Muscle of leg (tissue), 3 donors: ENCODE measurements at regions not wholly inside any gene's neighbourhood (a gene's known extent, or its start where the extent isn't known, plus 50 kb on each side); places are given as distances from the start of the nearest gene placed in this dataset.

Source experiments
- DNase-seq: peaks from one replicate; pipeline ENCODE4 v3.0.0; 2013
- H3K27ac ChIP-seq: one replicate; pipeline ENCODE4 v1.5.1; 2013; ENCODE audit warnings: mild to moderate bottlenecking, low read length, control low read depth
- H3K27me3 ChIP-seq: one replicate; pipeline ENCODE4 v1.6.1; 2013; ENCODE audit warnings: low read length; ENCODE audit not compliant: control insufficient read depth, insufficient read depth
- H3K36me3 ChIP-seq: one replicate; pipeline ENCODE4 v1.6.1; 2013; ENCODE audit warnings: low read length; ENCODE audit not compliant: control insufficient read depth, insufficient read depth
- H3K4me1 ChIP-seq: one replicate; pipeline ENCODE4 v1.6.1; 2013; ENCODE audit warnings: low read length; ENCODE audit not compliant: control insufficient read depth, insufficient read depth
- H3K4me3 ChIP-seq: one replicate; pipeline ENCODE4 v1.5.1; 2013; ENCODE audit warnings: low read length, control low read depth
- H3K9me3 ChIP-seq: replicated peaks from 2 replicates; pipeline ENCODE4 v1.6.1; 2013; ENCODE audit warnings: low read depth, low read length; ENCODE audit not compliant: control insufficient read depth
- WGBS: methylation state at CpG from one replicate; pipeline ENCODE4 v1.1.5; 2013; ENCODE audit warnings: missing lambda C conversion rate; ENCODE audit not compliant: insufficient coverage; 5-methylcytosine and 5-hydroxymethylcytosine counted together

DNA sequence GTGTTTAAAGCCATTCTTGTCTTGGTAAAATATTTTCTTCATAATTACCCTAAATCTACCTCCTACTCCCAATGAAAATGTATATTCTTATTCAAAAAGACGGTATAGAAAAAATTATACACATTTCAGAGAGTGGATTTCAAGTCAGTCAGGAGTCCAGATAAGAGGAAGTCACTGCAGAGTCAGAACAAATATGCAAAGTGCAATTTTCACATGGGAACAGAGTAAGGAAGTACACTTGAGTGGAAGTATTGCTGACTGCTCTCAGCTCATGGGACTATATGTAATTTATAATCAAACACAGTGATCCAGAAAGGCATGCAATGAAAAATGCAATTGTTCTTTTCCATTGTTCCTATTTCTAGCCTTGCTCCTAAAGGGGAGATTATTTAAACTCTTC lies 1128.0 kb downstream of the AACS start:
- Histone ChIP-seq H3K4me3 (no peak overlapping the region), H3K27ac (no peak overlapping the region), H3K36me3 (no peaks in the 10 kb centered on the region), H3K4me1 (peaks cover 8% of the 10 kb centered on the region), H3K9me3 (no peaks in the 10 kb centered on the region), H3K27me3 (peaks cover 15% of the 10 kb centered on the region)
- no CpG with 5 or more reads among the region's 1 CpG for WGBS
- no peak for DNase-seq

DNA sequence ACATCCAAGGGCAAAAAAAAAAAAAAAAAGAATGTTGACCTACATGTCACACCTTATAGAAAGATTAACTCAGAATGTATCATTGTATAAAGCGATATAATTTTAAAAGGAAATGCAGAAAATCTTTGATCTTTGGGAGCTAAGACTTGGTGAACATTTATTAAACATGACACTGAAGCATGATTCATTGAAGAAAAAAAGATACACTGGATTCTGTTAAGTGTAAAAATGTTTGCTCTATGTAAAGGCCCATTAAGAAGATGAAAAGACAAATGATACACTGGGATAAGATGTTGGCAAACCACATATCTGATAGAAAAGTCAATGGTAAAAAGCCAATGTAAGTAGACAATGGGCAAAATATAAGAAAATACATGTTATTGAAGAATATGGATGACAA lies 1131.0 kb downstream of the AACS start:
- Histone ChIP-seq H3K27ac (no peak overlapping the region), H3K4me1 (peaks cover 6% of the 10 kb centered on the region), H3K9me3 (no peaks in the 10 kb centered on the region), H3K36me3 (no peaks in the 10 kb centered on the region), H3K27me3 (peaks cover 7% of the 10 kb centered on the region), H3K4me3 (no peak overlapping the region)
- WGBS: no CpG with 5 or more reads among the region's 1 CpG
- DNase-seq: no peak

GRCh38 chr12:126198516-126198915 lies 1133.3 kb downstream of the AACS start:
- no peak overlapping the region for H3K27ac ChIP-seq
- H3K9me3 ChIP-seq: no peaks in the 10 kb centered on the region
- DNase-seq: no peak
- no peaks in the 10 kb centered on the region for H3K36me3 ChIP-seq
- no CpG with 5 or more reads among the region's 1 CpG for WGBS
- H3K4me3 ChIP-seq: no peak overlapping the region
- no peaks in the 10 kb centered on the region for H3K27me3 ChIP-seq
- H3K4me1 ChIP-seq: peaks cover 2% of the 10 kb centered on the region

DNA sequence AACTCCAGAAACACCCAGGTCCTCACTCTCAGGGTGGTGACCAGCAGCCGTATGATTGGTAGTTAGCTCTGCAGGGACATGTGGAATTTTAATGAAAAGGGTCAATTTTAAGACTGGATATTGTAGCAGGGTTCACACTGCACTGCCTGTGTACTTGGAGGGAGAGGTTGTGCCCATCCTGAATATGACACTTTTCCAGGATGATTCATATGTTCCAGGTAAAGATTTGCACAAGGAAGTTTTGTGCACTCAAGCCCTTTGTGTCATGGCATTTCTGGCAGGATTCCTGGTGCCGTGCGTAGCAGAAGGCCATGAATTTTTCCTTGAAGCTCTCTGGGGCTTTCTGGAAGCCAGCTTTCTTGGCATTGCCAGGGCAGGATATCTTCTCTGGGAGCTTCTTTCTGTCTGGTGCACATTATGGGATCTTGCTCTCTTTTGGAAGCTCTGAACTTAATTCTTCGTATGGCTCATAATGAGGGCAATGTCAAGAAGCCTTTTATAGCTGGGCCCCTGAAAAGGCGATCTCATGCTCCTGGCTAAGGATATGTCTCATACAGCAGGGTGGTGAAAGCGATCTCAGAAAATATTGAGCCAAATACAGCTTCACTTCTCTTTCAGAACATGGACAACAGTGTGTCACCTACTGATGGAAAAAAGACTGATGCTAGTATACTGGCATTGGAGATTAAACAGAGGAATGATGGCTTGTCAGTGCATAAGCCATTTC lies 1133.9 kb downstream of the AACS start:
- H3K36me3 ChIP-seq: no peaks in the 10 kb centered on the region
- H3K9me3 ChIP-seq: no peaks in the 10 kb centered on the region
- no peak overlapping the region for H3K27ac ChIP-seq
- H3K27me3 ChIP-seq: no peaks in the 10 kb centered on the region
- H3K4me3 ChIP-seq: no peak overlapping the region
- DNase-seq: no peak
- H3K4me1 ChIP-seq: peaks cover 2% of the 10 kb centered on the region
- 61% methylated on average over 4 of the region's 6 CpGs for WGBS

GRCh38 chr12:126201981-126202537 lies 1136.8 kb downstream of the AACS start:
- Histone ChIP-seq H3K27me3 (no peaks in the 10 kb centered on the region), H3K9me3 (no peaks in the 10 kb centered on the region), H3K4me3 (no peak overlapping the region), H3K27ac (no peak overlapping the region), H3K4me1 (peaks cover 2% of the 10 kb centered on the region), H3K36me3 (no peaks in the 10 kb centered on the region)
- no CpG with 5 or more reads among the region's 3 CpGs for WGBS
- no peak for DNase-seq

DNA sequence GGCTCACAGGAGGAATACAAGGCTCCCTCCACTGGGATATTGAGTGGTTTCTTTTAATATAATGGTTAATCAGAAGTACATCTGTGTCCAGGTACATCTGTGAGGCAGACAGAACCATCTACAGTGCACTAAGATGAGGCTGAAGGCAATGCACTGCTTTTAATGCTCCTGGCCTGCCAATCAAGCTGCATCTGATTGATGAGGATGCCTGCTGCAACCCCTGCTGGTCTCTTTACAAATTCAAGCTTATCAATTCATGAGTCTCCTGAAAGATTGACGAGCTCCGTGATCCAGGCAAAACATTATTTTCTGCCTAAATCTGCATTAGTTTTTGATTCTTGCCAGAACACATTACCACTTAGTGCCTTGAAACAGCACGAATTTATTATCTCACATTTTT lies 1139.1 kb downstream of the AACS start:
- no peak for DNase-seq
- 50% methylated on average over 1 of the region's 3 CpGs for WGBS
- no peak overlapping the region for H3K27ac ChIP-seq
- H3K36me3 ChIP-seq: no peaks in the 10 kb centered on the region
- H3K9me3 ChIP-seq: no peaks in the 10 kb centered on the region
- H3K4me3 ChIP-seq: no peak overlapping the region
- peaks cover under 1% of the 10 kb centered on the region for H3K4me1 ChIP-seq
- H3K27me3 ChIP-seq: no peaks in the 10 kb centered on the region

DNA sequence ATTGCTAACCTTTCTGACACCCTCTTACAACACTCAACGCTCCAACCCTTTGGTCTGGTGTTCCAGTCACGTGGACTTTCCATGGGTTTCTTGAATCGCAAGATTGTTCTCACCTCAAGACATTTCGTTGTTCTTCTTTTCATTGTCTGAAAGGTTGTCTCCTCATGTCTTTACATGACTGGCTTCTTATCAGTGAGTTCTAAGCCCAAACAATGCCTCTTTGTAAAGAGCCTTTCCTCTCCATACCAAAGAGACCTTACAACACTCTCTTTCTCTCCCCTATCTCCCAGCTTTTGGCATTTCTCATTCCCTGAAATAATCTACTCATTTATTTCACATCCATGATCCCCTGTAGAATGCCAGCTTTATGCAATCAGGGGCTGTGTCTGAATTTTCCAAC lies 1144.8 kb downstream of the AACS start:
- no peaks in the 10 kb centered on the region for H3K4me1 ChIP-seq

DNA sequence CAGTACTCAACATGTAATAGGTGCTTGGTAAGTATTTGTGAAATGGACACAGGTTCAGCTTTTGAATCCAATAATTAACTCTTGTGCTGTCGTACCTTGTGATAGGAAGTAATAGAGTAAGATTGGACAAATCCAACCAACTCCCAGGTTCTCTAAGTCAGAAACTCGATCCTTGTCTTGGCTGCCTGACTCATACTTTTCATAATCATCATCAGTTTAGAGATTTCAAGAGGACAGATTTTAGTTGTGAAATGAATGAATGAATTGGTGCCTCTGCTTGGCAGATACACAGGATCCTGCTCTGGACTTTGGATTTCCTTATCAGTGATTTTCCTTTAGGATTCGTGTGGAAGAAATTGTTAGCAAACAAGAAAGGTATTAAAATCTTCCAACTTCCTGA lies 1145.2 kb downstream of the AACS start:
- Histone ChIP-seq H3K4me1 (no peaks in the 10 kb centered on the region), H3K9me3 (no peaks in the 10 kb centered on the region), H3K27me3 (no peaks in the 10 kb centered on the region), H3K36me3 (no peaks in the 10 kb centered on the region), H3K27ac (no peak overlapping the region), H3K4me3 (no peak overlapping the region)
- DNase-seq: no peak
- no CpG with 5 or more reads among the region's 3 CpGs for WGBS

More for the DNA sequence above, 1144.8 kb downstream of the AACS start:
- WGBS: 93% methylated on average over 4 of the region's 4 CpGs
- no peak for DNase-seq
- no peak overlapping the region for H3K27ac ChIP-seq
- H3K27me3 ChIP-seq: no peaks in the 10 kb centered on the region
- no peaks in the 10 kb centered on the region for H3K36me3 ChIP-seq
- H3K9me3 ChIP-seq: no peaks in the 10 kb centered on the region
- no peak overlapping the region for H3K4me3 ChIP-seq

- no peak overlapping the region for H3K4me3 ChIP-seq
- 81% methylated on average over 4 of the region's 7 CpGs for WGBS
- H3K27ac ChIP-seq: no peak overlapping the region
- no peaks in the 10 kb centered on the region for H3K27me3 ChIP-seq
- no peak for DNase-seq
- no peaks in the 10 kb centered on the region for H3K36me3 ChIP-seq
- H3K9me3 ChIP-seq: no peaks in the 10 kb centered on the region
- H3K4me1 ChIP-seq: no peaks in the 10 kb centered on the region
Measured at GRCh38 chr12:126212824-126213223, 1147.6 kb downstream of the AACS start.

DNA sequence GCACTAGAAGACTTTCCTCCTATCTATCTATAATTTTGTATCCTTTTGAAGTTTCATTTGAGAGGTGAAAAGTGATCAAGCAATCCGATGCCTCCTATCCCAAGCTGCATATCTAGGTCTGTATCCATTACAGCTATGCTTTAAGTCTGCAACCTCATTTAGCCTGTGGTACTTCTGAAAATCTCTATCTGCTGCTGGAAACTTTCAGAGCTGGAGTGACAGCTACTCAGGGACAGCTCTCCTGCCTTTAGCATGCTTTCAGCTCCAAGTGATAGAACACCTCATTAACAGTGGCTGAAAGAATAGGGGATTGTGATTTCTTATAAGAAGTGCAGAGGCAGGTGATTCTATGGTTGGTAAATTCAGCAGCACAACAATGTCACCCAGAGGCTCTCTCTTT lies 1153.5 kb downstream of the AACS start:
- no CpG with 5 or more reads among the region's 1 CpG for WGBS
- Histone ChIP-seq H3K27ac (no peak overlapping the region), H3K27me3 (no peaks in the 10 kb centered on the region), H3K4me1 (no peaks in the 10 kb centered on the region), H3K36me3 (no peaks in the 10 kb centered on the region), H3K9me3 (no peaks in the 10 kb centered on the region), H3K4me3 (no peak overlapping the region)
- DNase-seq: no peak
